ENCODE measurements at regions not wholly inside any gene's neighbourhood (a gene's known extent, or its start where the extent isn't known, plus 50 kb on each side); places are given as distances from the start of the nearest gene placed in this dataset.

- Histone ChIP-seq H3K9me3 (no peaks in the 10 kb centered on the region), H3K36me3 (no peaks in the 10 kb centered on the region), H3K27me3 (no peaks in the 10 kb centered on the region), H3K27ac (no peak overlapping the region), H3K4me3 (no peak overlapping the region), H3K4me1 (no peaks in the 10 kb centered on the region)
- no peak for TF ChIP-seq CTCF (IDR thresholded peaks at IDR 0.05)
- DNase-seq (ENCODE audit: low spot score in 2 of 2), result no peak
- intact Hi-C loops (cut with DNase I), result no loop called here
These were observed 164.4 kb upstream of the ALG10B start for GRCh38 chr12:38151991-38152700.

GRCh38 chr12:38152816-38153736 is 163.5 kb upstream of the ALG10B start:
- H3K27ac ChIP-seq, result no peak overlapping the region
- no peak overlapping the region for H3K4me3 ChIP-seq
- DNase-seq (ENCODE audit: low spot score in 2 of 2), result no peak
- H3K36me3 ChIP-seq, result no peaks in the 10 kb centered on the region
- H3K27me3 ChIP-seq, result no peaks in the 10 kb centered on the region
- intact Hi-C loops (cut with DNase I), result no loop called here
- TF ChIP-seq CTCF (IDR thresholded peaks at IDR 0.05), result no peak
- no peaks in the 10 kb centered on the region for H3K4me1 ChIP-seq
- H3K9me3 ChIP-seq, result no peaks in the 10 kb centered on the region

GRCh38 chr12:38153737-38154061 is 162.9 kb upstream of the ALG10B start:
- no peak for TF ChIP-seq CTCF (IDR thresholded peaks at IDR 0.05)
- no peaks in the 10 kb centered on the region for H3K9me3 ChIP-seq
- H3K27me3 ChIP-seq, result no peaks in the 10 kb centered on the region
- no peak overlapping the region for H3K4me3 ChIP-seq
- DNase-seq (ENCODE audit: low spot score in 2 of 2), result no peak
- intact Hi-C loops (cut with DNase I), result no loop called here
- no peaks in the 10 kb centered on the region for H3K36me3 ChIP-seq
- no peak overlapping the region for H3K27ac ChIP-seq
- no peaks in the 10 kb centered on the region for H3K4me1 ChIP-seq

GRCh38 chr12:38154096-38155019 is 162.2 kb upstream of the ALG10B start:
- Histone ChIP-seq H3K9me3 (no peaks in the 10 kb centered on the region), H3K4me3 (no peak overlapping the region), H3K4me1 (no peaks in the 10 kb centered on the region), H3K27ac (no peak overlapping the region), H3K27me3 (no peaks in the 10 kb centered on the region), H3K36me3 (no peaks in the 10 kb centered on the region)
- TF ChIP-seq CTCF (IDR thresholded peaks at IDR 0.05), result no peak
- intact Hi-C loops (cut with DNase I), result no loop called here
- no peak for DNase-seq (ENCODE audit: low spot score in 2 of 2)

- no peaks in the 10 kb centered on the region for H3K27me3 ChIP-seq
- TF ChIP-seq CTCF (IDR thresholded peaks at IDR 0.05), result no peak
- DNase-seq (ENCODE audit: low spot score in 2 of 2), result no peak
- H3K9me3 ChIP-seq, result no peaks in the 10 kb centered on the region
- no peak overlapping the region for H3K4me3 ChIP-seq
- H3K4me1 ChIP-seq, result no peaks in the 10 kb centered on the region
- H3K27ac ChIP-seq, result no peak overlapping the region
- intact Hi-C loops (cut with DNase I), result no loop called here
- H3K36me3 ChIP-seq, result no peaks in the 10 kb centered on the region
These were observed 161.6 kb upstream of the ALG10B start for GRCh38 chr12:38155020-38155395.
